PFSK-1 (cell line): ENCODE measurements at regions not wholly inside any gene's neighbourhood (a gene's known extent, or its start where the extent isn't known, plus 50 kb on each side); places are given as distances from the start of the nearest gene placed in this dataset.

Experiments used
- FOXP2 ChIP-seq: optimal IDR thresholded peaks from 2 replicates; pipeline ENCODE3; 2011; ENCODE audit warnings: borderline replicate concordance, control low read depth, inconsistent platforms; ENCODE audit not compliant: insufficient read depth; ENCODE audit errors: extremely low read length, extremely low read depth
- POLR2AphosphoS5 ChIP-seq: IDR thresholded peaks from 2 replicates; pipeline ENCODE4 v1.6.1; 2012; ENCODE audit warnings: low read depth, mild to moderate bottlenecking, control low read depth, low read length, moderate library complexity
- SIN3A ChIP-seq: IDR thresholded peaks from 2 replicates; pipeline ENCODE4 v1.6.1; 2012; ENCODE audit warnings: mild to moderate bottlenecking, low read length, moderate library complexity, borderline replicate concordance; ENCODE audit not compliant: insufficient read depth
- TAF1 ChIP-seq: IDR thresholded peaks from 2 replicates; pipeline ENCODE4 v1.6.1; 2012; ENCODE audit warnings: low read length, control low read depth, borderline replicate concordance; ENCODE audit not compliant: insufficient read depth

GRCh38 chr13:68380041-68380973 lies 1150.2 kb upstream of the PCDH9 start:
- no peak for TF ChIP-seq POLR2AphosphoS5
- no peak for TF ChIP-seq SIN3A
- no peak for TF ChIP-seq TAF1
- no peak for TF ChIP-seq FOXP2
